ENCODE measurements at regions not wholly inside any gene's neighbourhood (a gene's known extent, or its start where the extent isn't known, plus 50 kb on each side); places are given as distances from the start of the nearest gene placed in this dataset.

- TF ChIP-seq CTCF (conservative IDR thresholded peaks at IDR 0.05 in 1 of 2, IDR thresholded peaks at IDR 0.05 in 1 of 2; ENCODE audit: low read depth in 1 of 2, low read length in 2 of 2) (no peak), EZH2 (IDR thresholded peaks at IDR 0.05; ENCODE audit: low read length, missing control alignments) (no peak)
Observed at GRCh38 chr14:36397357-36397756, 76.9 kb upstream of the MBIP start.
